Neural cell (in vitro differentiated cells): ENCODE measurements at regions not wholly inside any gene's neighbourhood (a gene's known extent, or its start where the extent isn't known, plus 50 kb on each side); places are given as distances from the start of the nearest gene placed in this dataset.

Experiments used
- H2AFZ ChIP-seq: fragments of 200-600, 300-800 bp; sonication (generic), shearing (Covaris generic); 2 replicates; pipeline ENCODE4 v1.6.0; 2014; ENCODE audit warnings: low read depth, mild to moderate bottlenecking, antibody characterized with exemption, low read length, moderate library complexity
- H3F3A ChIP-seq: fragments of 200-600 bp; shearing (Covaris generic); 2 replicates; pipeline ENCODE4 v1.6.1; 2016; ENCODE audit warnings: mild to moderate bottlenecking, moderate library complexity, mixed read lengths, antibody characterized with exemption, low read length; ENCODE audit not compliant: insufficient read depth, poor library complexity, severe bottlenecking
- H3K27ac ChIP-seq: fragments of 200-600, 300-800 bp; sonication (generic), shearing (Covaris generic); 2 replicates; pipeline ENCODE4 v1.5.1; 2014; ENCODE audit warnings: mild to moderate bottlenecking, low read length, moderate library complexity
- H3K27me3 ChIP-seq: fragments of 300-800, 200-600 bp; sonication (generic), shearing (Covaris generic); 2 replicates; pipeline ENCODE4 v1.6.0; 2014; ENCODE audit warnings: mild to moderate bottlenecking, low read depth, low read length, moderate library complexity; ENCODE audit not compliant: insufficient read depth
- H3K36me3 ChIP-seq: fragments of 300-800, 200-600 bp; sonication (generic), shearing (Covaris generic); 2 replicates; pipeline ENCODE4 v1.5.1; 2014; ENCODE audit warnings: mild to moderate bottlenecking, antibody characterized with exemption, low read length, moderate library complexity; ENCODE audit not compliant: insufficient read depth
- H3K4me2 ChIP-seq: fragments of 300-800, 200-600 bp; sonication (generic), shearing (Covaris generic); 2 replicates; pipeline ENCODE4 v1.6.0; 2014; ENCODE audit warnings: mild to moderate bottlenecking, low read length
- H3K4me3 ChIP-seq: fragments of 300-800, 200-600 bp; sonication (generic), shearing (Covaris generic); 2 replicates; pipeline ENCODE4 v1.5.1; 2014; ENCODE audit warnings: mild to moderate bottlenecking, low read length, moderate library complexity
- H3K79me2 ChIP-seq: fragments of 200-600 bp; shearing (Covaris generic); replicated peaks from 2 replicates; pipeline ENCODE4 v1.6.0; 2014; ENCODE audit warnings: mild to moderate bottlenecking, low read length, moderate library complexity; ENCODE audit not compliant: insufficient read depth
- H3K9ac ChIP-seq: fragments of 300-800, 200-600 bp; sonication (generic), shearing (Covaris generic); 2 replicates; pipeline ENCODE4 v1.6.1; 2016; ENCODE audit warnings: mild to moderate bottlenecking, low read length, mixed read lengths
- H3K9me2 ChIP-seq: fragments of 200-600 bp; shearing (Covaris generic); 2 replicates; pipeline ENCODE4 v1.6.1; 2016; ENCODE audit warnings: mild to moderate bottlenecking, low read length, mixed read lengths; ENCODE audit not compliant: insufficient read depth
- H3K9me3 ChIP-seq: fragments of 200-600, 300-800 bp; sonication (generic), shearing (Covaris generic); 2 replicates; pipeline ENCODE4 v1.6.1; 2016; ENCODE audit warnings: mild to moderate bottlenecking, mixed run types, low read length, moderate library complexity, mixed read lengths
- H4K20me1 ChIP-seq: fragments of 200-600 bp; shearing (Covaris generic); 2 replicates; pipeline ENCODE4 v1.6.1; 2016; ENCODE audit warnings: mild to moderate bottlenecking, mixed run types; ENCODE audit not compliant: insufficient read depth
- CTCF ChIP-seq: fragments of 450-650 bp; IDR thresholded peaks from 2 replicates; pipeline ENCODE4 v1.5.1; 2014; ENCODE audit warnings: antibody characterized with exemption, mild to moderate bottlenecking, moderate library complexity; ENCODE audit not compliant: poor library complexity, severe bottlenecking
- EP300 ChIP-seq: fragments of 450-650 bp; conservative IDR thresholded peaks from 2 replicates; pipeline ENCODE4 v1.6.1; 2014; ENCODE audit warnings: antibody characterized with exemption, mild to moderate bottlenecking, moderate library complexity; ENCODE audit not compliant: poor library complexity, severe bottlenecking
- EZH2 ChIP-seq: fragments of 200-600, 300-800 bp; shearing (Covaris generic), sonication (generic); IDR thresholded peaks from 2 replicates; pipeline ENCODE4 v1.6.1; 2014; ENCODE audit warnings: antibody characterized with exemption, low read length, borderline replicate concordance, mild to moderate bottlenecking; ENCODE audit not compliant: insufficient read depth, poor library complexity, severe bottlenecking
- MXI1 ChIP-seq: fragments of 450-650 bp; conservative IDR thresholded peaks from 2 replicates; pipeline ENCODE4 v1.6.1; 2014; ENCODE audit warnings: antibody characterized with exemption, mild to moderate bottlenecking; ENCODE audit not compliant: poor library complexity, severe bottlenecking
- POLR2AphosphoS5 ChIP-seq: IDR thresholded peaks from 2 replicates; pipeline ENCODE4 v1.6.1; 2012
- RAD21 ChIP-seq: fragments of 450-650 bp; conservative IDR thresholded peaks from 2 replicates; pipeline ENCODE4 v1.6.1; 2014; ENCODE audit warnings: antibody characterized with exemption, mild to moderate bottlenecking, moderate library complexity
- REST ChIP-seq: IDR thresholded peaks from 2 replicates; pipeline ENCODE4 v1.6.1; 2012; ENCODE audit warnings: borderline replicate concordance
- SMC3 ChIP-seq: fragments of 450-650 bp; conservative IDR thresholded peaks from 2 replicates; pipeline ENCODE4 v1.6.1; 2014; ENCODE audit warnings: antibody characterized with exemption, mild to moderate bottlenecking, moderate library complexity; ENCODE audit not compliant: poor library complexity
- TAF1 ChIP-seq: IDR thresholded peaks from 2 replicates; pipeline ENCODE4 v1.6.1; 2012; ENCODE audit warnings: low read depth

GRCh38 chr17:33982909-33983308, 272.2 kb upstream of the CCL2 start:
- H3K4me3 ChIP-seq, result no peak overlapping the region

GRCh38 chr17:33983824-33984574, 271.1 kb upstream of the CCL2 start:
- Histone ChIP-seq H3K4me2 (no peak overlapping the region), H3K9me3 (no peaks in the 10 kb centered on the region), H3F3A (no peaks in the 10 kb centered on the region), H4K20me1 (no peaks in the 10 kb centered on the region), H3K9ac (no peak overlapping the region), H3K9me2 (no peaks in the 10 kb centered on the region), H3K36me3 (no peaks in the 10 kb centered on the region), H2AFZ (no peak overlapping the region), H3K27ac (no peak overlapping the region), H3K4me3 (no peak overlapping the region), H3K79me2 (no peaks in the 10 kb centered on the region), H3K27me3 (no peaks in the 10 kb centered on the region)
- no peak for TF ChIP-seq EP300
- TF ChIP-seq TAF1, result no peak
- TF ChIP-seq RAD21, result no peak
- TF ChIP-seq CTCF, result no peak
- TF ChIP-seq POLR2AphosphoS5, result no peak
- no peak for TF ChIP-seq EZH2
- no peak for TF ChIP-seq SMC3

More at GRCh38 chr17:33982909-33983308, 272.2 kb upstream of the CCL2 start:
- no peaks in the 10 kb centered on the region for H3F3A ChIP-seq
- no peaks in the 10 kb centered on the region for H3K9me2 ChIP-seq
- H3K79me2 ChIP-seq, result no peaks in the 10 kb centered on the region
- no peak overlapping the region for H3K27ac ChIP-seq
- no peak overlapping the region for H2AFZ ChIP-seq
- no peak overlapping the region for H3K9ac ChIP-seq
- no peaks in the 10 kb centered on the region for H3K27me3 ChIP-seq
- H3K4me2 ChIP-seq, result no peak overlapping the region
- H3K9me3 ChIP-seq, result no peaks in the 10 kb centered on the region
- H4K20me1 ChIP-seq, result no peaks in the 10 kb centered on the region
- no peak for TF ChIP-seq REST
- no peak for TF ChIP-seq MXI1
- no peak for TF ChIP-seq EP300
- TF ChIP-seq EZH2, result no peak
- no peak for TF ChIP-seq TAF1
- TF ChIP-seq CTCF, result no peak
- no peak for TF ChIP-seq POLR2AphosphoS5
- H3K36me3 ChIP-seq, result no peaks in the 10 kb centered on the region
